NCI-H1417 (cell line): ENCODE measurements at regions not wholly inside any gene's neighbourhood (a gene's known extent, or its start where the extent isn't known, plus 50 kb on each side); places are given as distances from the start of the nearest gene placed in this dataset.
A peak's percentile ranks its signal among the peaks of the same experiment; 100 is the strongest.
"Not testable (repeated sequence)": the region's sequence is repeated elsewhere in the genome, so short reads cannot be mapped to it uniquely, and the experiment has no call there.

ENCODE experiments used
- DNase-seq, 3 experiments: peaks; one replicate each; lab custom pipeline; 2025; lab: John Stamatoyannopoulos, UW

GRCh38 chr9:33734941-33735835 is 60.2 kb upstream of the PRSS3 start:
- DNase-seq, result peak in 1 of 3 experiments; percentile 1

- DNase-seq, result peak; percentile 0 to 41 (median 4)
Observed at GRCh38 chr9:33737811-33738606, 57.4 kb upstream of the PRSS3 start.

- DNase-seq, result no peak
Observed at GRCh38 chr9:33739398-33739797, 56.0 kb upstream of the PRSS3 start.

GRCh38 chr9:33740075-33740474 is 55.3 kb upstream of the PRSS3 start:
- DNase-seq, result no peak

GRCh38 chr9:33740958-33741357 is 54.4 kb upstream of the PRSS3 start:
- DNase-seq, result not testable (repeated sequence)

GRCh38 chr9:33742051-33742450 is 53.3 kb upstream of the PRSS3 start:
- DNase-seq, result no peak

- DNase-seq, result peak in 1 of 3 experiments; percentile 8
Observed at GRCh38 chr9:33742519-33742918, 52.8 kb upstream of the PRSS3 start.
